HG03097 (cell line): ENCODE measurements at regions not wholly inside any gene's neighbourhood (a gene's known extent, or its start where the extent isn't known, plus 50 kb on each side); places are given as distances from the start of the nearest gene placed in this dataset.
A peak's percentile ranks its signal among the peaks of the same experiment; 100 is the strongest.
"Not testable (repeated sequence)": the region's sequence is repeated elsewhere in the genome, so short reads cannot be mapped to it uniquely, and the experiment has no call there.

Experiments
- ATAC-seq: cut with Tn5 transposase; IDR thresholded peaks from one replicate; pipeline ENCODE4 v1.9.1; 2021; ENCODE audit not compliant: unreplicated experiment, low FRiP score

GRCh38 chr6:88499845-88500699, 333.9 kb upstream of the CNR1 start:
- peak; percentile 51 for ATAC-seq

DNA sequence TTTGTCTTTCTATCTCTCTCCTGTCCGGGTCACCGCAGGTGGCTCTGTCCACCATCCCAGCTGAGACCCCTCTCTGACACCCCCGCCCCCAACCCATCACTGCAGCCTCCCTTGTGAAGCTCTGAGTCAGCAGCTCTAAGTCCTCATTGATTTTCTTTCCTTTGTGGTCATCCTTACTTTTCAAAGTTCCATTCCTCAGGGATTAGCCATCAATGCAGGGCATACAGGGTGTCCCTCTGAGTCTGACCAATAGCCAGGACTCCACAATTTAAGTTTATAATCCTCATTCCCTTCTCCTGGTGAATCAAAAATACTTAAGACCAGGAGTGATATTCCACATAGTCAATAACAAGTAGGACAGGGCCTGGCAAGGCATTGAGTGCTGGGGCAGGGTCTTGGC, 333.3 kb upstream of the CNR1 start:
- ATAC-seq: no peak

DNA sequence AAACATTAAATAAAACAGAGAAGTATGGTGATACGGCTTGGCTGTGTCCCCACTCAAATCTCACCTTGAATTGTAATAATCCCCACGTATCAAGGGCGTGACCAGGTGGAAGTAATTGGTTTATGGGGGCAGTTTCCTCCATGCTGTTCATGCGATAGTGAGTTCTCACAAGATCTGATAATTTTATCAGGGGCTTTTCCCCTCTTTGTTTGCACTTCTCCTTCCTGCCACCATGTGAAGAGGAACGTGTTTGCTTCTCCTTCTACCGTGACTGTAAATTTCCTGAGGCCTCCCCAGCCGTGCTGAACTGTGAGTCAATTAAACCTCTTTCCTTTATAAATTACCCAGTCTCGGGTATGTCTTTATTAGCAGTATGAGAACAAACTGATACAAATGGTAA, 331.3 kb upstream of the CNR1 start:
- ATAC-seq: not testable (repeated sequence)

- ATAC-seq: peak; percentile 57
Measured at GRCh38 chr6:88494401-88495140, 328.4 kb upstream of the CNR1 start.

DNA sequence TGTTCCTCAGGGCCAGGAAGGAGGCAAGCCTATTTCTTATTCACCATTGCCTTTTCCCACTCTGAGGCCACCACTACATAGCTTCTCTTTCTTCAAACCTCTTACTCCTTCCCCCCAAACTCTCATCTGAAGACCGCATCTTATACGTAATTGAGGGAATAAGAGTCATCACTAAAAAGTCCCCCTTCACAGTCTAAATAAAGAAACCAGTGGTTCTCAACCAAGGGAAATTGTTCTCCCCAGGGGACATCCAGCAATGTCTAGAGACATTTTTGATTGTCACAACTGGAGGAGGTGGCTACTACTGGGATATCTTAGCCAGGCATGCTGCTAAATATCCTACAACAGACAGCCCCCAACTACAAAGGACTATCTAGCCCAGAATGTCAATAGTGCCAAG, 327.6 kb upstream of the CNR1 start:
- peak; percentile 45 for ATAC-seq

- ATAC-seq: no peak
Measured at GRCh38 chr6:88492824-88493223, 326.7 kb upstream of the CNR1 start.

- no peak for ATAC-seq
Measured at GRCh38 chr6:88492241-88492640, 326.1 kb upstream of the CNR1 start.

GRCh38 chr6:88491266-88491880, 325.2 kb upstream of the CNR1 start:
- no peak for ATAC-seq

DNA sequence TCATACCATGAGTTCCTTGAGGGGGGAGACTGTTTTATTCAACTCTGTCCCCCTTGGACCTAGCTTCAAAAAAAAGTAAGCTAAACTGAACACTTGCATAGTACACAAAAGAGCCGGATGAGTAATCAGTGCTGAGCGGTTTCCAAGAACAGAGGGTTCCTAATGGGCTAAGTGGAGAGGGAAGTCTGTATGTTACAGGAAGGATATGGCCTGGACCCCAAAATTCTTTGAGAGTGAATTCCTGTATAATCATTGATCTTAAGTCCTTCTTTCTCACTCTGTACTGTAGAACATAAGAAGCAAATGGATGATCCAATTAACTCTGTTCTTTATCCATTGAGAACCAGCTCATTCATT, 324.7 kb upstream of the CNR1 start:
- ATAC-seq: no peak

DNA sequence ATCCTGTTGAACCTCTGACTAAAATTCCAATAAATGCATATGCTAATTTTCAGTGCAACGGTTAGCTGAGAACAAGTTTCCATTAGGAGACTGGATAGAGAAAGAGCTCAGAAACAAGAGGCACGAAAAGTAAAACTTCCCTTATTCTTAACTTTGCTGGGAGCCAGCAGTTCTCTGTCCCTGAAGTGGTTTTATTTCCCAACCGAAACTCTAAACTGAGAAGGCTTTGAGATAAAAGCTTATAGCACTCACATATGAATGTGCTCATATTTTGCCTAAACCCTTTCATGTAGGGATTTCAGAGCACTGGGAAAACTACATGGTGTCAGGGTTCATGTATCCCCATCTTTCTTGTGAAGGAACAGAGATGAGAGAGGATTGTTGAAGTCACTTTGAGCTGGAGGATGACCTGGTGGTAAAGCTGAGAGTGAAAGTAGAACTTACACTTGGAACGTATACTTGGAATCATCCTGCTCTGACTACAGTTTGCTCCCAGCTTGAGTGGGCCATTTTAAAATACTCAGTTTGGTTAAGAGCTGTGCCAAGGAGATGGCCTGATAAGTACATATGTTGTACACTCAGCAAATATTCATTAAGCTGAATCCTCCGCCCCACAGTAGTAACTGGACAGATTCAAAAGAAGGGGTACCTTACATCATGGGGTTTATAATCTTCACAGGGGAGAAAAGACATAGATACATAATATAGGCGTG, 324.2 kb upstream of the CNR1 start:
- no peak for ATAC-seq

DNA sequence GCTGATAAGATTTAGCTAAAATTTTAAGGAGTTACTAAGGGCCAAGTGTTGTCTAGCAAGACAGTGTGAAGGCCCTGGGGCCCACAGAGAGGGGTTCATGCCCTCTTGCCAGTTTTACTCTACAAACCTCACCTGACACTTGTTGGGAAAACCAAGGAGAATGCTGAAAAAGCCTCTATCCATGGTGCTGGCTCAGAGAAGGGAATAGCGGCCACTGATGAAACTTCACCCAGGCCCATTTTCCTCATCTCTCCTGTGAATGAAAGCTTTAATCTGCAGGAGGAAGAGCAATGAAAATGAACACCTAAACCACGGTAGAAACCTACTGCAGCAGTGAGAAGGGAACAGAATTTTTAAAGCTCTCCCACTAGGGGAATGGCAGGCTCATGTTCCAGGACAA, 317.3 kb upstream of the CNR1 start:
- no peak for ATAC-seq

- ATAC-seq: no peak
Measured at GRCh38 chr6:88482465-88482864, 316.3 kb upstream of the CNR1 start.

GRCh38 chr6:88481519-88481918, 315.4 kb upstream of the CNR1 start:
- ATAC-seq: no peak

- no peak for ATAC-seq
Measured at GRCh38 chr6:88480816-88481215, 314.7 kb upstream of the CNR1 start.

- no peak for ATAC-seq
Measured at GRCh38 chr6:88477413-88477812, 311.3 kb upstream of the CNR1 start.

GRCh38 chr6:88476388-88476787, 310.2 kb upstream of the CNR1 start:
- ATAC-seq: no peak

GRCh38 chr6:88474720-88475119, 308.6 kb upstream of the CNR1 start:
- no peak for ATAC-seq

- no peak for ATAC-seq
Measured at GRCh38 chr6:88473589-88473988, 307.4 kb upstream of the CNR1 start.

DNA sequence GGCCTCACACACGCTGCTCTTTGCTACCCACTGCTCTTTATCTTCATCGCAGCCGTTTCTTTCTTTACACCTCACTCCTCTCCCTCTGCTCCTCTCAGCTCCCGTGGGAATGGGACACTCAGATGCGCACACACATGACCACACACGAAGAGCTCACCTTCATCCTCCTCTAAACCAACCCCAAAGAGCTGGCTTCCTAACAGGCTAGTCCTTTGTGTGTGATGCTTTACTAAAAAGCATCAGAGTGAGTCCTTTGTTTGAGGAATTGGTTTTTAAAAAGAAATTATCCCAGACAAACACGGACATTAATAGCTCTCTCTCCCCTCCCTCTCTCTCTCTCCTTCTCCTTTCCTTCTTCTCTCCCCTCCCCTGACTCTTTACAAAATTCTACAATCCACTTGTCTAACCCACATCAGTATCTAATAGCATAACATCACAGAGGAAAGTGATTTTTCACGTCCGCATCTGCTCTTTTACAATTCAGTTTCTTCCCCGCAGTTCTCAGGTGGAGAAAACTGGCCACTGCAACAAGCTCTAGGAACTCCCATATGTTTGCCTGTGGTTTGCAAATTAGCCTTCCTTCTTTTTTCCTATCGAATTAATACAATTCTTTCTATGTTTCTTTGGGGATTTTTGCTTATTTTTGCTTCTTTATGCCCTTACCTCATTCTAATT, 306.8 kb upstream of the CNR1 start:
- no peak for ATAC-seq

- ATAC-seq: no peak
Measured at GRCh38 chr6:88459643-88460042, 293.5 kb upstream of the CNR1 start.
